GM19468 (cell line): ENCODE measurements at regions not wholly inside any gene's neighbourhood (a gene's known extent, or its start where the extent isn't known, plus 50 kb on each side); places are given as distances from the start of the nearest gene placed in this dataset.

Source experiments
- ATAC-seq: cut with Tn5 transposase; IDR thresholded peaks from one replicate; pipeline ENCODE4 v1.9.1; 2021; ENCODE audit warnings: mild to moderate bottlenecking, moderate library complexity, moderate number of reproducible peaks; ENCODE audit not compliant: unreplicated experiment; ENCODE audit errors: extremely low read depth

DNA sequence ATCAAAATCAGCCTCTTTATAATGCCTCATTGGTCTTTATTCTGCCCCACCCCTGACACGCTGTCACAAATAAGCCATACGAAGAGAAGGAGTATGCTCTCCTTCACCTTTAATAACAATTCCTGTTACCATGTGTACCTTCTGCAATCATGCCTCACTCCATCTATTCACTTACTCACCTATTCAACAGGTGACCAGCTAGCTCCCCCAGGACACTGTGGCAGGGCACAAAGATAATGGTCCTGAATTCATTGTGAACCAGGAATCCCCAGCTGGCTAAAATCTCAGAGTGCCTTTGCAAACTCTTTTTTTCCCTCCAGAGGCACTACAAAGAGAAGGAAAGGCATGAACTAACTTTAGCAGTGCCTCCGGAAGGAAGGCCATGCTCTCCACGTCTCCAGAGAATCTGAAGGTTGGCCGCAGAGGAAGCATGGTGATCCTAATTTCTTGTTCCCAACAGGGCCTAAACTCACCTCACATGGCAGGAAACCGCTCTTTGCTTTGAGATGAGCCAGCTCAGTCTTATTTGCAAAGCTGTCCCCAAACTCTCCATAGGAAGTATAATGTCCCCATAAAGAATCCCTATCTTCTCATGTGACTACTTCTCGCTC lies 590.3 kb downstream of the BUD13 start:
- ATAC-seq = no peak

DNA sequence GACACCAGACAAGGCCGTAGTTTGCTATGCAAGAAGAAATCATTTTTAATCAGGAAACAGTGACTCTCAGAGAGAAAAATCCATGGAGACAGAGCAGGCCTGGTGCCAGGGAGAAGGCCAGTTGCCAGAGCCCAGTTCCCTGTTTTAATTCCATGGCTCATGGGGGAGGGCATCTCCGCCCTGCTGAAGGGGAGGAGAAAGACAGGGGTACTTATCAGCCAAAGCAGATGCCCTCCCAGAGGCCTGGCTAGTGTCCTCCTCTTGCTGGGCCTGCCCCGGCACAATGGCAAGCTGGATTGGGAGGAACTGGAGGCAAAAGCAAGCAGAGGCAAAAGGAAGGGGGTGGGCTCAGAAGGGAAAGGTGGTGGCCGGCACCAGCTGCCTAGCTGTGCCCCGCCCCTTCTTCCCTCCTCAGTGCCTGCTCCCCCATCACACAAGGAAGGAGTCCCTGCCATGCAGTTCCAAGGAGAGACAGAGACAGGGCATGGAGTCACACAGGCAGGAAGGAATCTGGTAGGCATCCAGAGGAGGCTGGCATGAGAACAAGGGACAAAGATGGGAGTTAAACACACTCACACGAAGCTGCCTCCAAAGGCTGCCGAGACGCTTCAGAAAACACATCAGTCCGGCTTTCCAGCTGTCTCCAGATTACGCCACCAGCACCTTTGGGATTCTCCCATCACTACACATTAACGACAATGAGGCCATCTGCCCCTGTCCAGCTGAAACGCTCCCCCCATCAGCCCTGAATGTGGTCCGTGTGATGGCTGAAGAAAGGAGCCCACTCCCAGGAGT lies 591.8 kb downstream of the BUD13 start:
- no peak for ATAC-seq

DNA sequence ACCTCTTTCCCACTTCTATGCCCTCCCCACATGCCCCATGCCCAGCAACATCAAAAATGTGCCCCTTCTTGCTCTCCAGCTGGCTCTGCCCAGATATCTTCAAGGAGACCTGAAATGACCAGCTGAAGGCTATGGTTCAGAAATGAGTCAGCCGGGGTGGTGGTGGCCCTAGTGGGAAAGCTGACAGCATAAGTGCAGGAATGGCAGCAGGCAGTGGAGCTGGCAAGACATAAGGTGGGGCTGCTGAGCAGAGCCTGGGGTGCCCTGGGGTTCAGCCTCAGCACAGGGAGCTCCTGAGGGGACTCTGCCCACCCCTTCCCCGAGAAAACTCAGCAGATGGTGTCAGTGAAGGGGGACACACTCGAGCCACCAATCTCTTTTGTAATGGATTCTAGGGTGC lies 593.4 kb downstream of the BUD13 start:
- no peak for ATAC-seq

DNA sequence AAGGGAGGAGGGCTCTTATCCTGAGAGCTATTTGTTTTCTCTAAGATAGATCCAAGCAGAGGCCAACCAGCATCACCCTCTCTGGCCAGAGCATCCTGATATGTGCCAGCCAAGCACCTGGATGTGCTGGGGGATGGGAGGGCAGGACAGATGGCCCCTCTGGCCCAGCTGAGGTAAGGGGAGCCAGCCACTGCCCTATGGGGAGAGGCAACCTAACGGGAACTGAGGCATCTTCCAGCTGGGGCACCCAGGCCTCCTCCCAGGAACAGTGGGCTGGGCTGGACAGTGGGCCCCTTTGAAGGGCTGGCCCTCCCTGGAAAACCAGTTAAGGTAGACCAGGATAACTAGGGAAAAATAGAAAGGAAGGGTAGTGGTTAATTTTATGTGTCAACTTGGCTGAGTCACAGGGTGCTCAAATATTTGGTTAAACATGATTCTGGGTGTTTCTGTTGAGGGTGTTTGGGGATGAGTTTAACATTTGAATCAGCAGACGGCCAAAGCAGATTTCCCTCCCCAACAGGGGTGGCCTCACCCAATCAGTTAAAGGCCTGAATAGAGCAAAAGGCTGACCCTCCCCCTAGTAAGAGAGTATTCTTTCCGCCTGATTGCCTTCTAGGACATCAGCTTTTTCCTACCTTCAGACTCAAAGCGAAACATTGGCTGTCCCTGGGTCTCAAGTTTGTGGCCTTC lies 595.1 kb downstream of the BUD13 start:
- no peak for ATAC-seq

DNA sequence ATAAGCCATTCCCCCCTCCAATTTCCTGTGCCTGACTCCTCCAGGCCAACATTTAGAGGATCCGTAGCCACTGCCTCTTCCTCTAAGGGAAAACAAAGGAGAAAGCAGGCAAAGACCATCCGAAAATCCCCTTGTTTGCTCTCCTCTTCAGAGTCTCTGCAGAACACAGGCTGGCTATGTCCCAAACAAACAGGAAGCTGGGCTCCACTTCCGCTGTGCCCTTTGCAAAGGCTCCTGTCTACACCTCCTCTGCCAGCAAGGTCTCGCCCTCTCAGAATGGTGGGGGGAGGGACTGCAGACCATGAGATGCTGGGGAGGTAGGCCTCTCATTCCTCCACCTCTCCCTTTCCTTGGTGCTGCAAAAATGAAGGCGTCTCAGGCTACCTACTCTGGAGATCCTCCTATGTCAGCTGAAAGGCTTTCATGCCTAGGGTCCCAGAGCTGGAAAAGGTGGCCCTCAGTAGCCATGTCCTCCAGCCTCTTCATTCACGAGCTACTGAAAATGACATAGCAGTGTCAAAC lies 596.2 kb downstream of the BUD13 start:
- no peak for ATAC-seq

DNA sequence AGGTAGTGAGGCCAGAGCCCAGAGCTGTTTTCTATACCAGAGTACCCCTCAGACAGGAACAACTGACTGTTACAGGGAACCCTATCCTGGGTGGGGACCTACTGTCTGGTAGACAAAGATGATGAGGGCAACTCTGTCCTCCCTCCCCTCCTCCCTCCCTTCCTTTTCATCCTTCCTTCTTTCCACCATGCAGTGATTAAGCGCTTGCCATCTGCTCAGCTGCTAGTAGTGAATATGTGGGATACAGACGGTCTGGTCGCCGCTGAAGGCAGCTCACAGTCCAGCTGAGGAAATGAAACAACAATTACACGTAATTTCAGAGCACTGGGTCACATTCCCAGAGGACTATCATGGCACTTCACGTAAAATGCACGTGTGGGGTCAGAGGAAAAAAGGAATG lies 597.1 kb downstream of the BUD13 start:
- ATAC-seq = no peak

DNA sequence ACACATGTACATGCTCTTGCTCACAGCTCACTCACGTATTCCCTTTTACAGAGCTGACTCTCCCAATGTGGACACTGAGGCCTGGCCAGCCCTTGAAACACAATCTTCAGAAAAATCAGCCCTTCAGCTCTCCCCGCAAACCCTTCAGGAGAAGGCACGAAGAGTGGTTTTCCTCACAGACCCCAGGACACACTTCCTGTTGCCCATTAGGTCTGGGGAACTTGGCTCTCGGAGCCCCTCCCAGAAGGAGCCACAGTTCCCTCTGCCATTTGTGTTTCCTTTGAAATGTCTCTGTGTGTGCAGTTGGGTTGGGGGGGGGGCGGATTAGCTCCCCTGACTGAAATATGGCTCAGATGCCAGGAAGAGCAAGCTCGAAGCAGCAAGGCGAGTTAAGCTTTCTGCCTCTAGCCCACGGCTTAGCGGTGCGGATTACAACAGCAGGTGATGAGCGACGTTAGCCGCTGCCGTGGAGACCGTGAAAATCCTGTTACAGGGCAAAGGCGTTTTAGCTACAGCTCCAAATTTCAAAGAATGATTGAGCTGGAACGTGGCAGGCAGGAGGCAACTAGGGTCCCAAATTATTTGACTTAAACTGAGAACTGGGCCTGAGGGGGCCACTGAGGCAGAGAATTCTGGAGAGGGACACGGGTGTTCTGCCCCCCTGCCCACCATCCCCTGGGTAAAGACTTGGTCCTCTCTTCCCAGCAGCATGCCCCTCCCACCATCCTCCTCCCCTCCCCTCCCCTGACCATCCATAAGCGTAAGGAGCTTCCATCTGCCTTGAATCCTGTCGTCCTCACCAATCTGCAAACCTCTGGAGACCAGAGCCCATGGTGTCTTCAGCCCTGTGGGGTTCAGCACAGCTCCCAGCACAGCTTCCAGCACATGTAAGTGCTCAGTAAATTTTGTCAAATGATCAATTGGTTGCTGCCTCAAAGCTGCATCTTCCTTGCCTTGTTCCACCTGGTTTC lies 598.6 kb downstream of the BUD13 start:
- ATAC-seq = no peak

DNA sequence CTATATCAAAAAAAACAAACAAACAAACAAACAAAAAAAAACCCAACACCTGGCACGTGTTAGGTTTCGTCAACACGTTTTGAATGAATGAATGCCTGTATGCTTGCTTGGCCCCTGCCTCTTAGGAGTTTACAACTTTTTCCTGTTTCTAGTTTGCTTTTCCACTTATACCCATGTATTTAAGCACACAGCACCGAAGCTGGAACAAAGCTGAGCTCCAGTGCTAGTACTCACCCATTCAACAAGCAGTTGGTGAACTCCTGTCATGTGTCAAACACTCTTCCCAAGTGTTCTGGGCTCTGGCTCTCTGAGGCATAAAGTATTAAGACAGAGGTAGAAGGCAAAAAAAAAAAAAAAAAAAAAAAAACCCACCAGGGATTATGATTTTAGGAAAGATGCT lies 599.3 kb downstream of the BUD13 start:
- ATAC-seq = no peak

DNA sequence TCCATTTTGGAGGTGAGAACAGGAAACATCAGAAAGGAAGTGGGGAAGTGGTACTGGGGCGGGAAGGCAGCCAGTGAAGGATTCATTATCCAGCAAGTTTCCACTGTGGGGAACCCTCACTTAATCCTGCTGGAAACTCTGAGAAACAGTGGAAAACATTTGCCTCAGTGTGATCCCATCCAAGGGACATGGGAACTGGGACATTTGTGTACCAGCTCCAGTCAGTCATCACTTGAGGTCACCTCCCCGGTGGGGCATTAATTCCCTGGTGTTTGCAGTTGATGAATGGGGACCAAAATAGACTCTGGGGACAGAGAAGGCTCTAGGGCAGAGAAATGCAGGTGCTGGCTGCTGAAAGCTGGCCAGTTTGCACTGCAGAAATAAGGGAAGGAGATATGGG lies 599.9 kb downstream of the BUD13 start:
- ATAC-seq = no peak

DNA sequence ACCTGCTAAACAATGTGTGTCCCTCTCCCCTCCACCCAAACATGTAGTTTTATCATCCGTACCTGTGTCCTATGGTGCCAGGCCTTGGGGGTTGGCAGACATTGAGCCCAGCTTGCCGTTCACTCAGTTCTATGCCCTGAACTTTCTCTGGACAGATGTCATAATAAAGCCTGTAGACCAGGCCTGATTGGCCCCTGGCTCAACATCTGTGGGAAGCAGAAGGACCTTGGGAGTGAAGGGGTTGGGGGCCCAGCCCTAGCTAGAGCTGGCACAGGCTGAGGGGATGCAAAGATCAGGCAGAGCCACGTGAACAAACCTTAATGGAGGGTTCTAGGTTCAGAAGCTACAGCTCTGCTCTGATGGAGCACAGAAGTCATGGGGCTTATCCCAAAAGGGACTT lies 600.6 kb downstream of the BUD13 start:
- ATAC-seq = no peak

DNA sequence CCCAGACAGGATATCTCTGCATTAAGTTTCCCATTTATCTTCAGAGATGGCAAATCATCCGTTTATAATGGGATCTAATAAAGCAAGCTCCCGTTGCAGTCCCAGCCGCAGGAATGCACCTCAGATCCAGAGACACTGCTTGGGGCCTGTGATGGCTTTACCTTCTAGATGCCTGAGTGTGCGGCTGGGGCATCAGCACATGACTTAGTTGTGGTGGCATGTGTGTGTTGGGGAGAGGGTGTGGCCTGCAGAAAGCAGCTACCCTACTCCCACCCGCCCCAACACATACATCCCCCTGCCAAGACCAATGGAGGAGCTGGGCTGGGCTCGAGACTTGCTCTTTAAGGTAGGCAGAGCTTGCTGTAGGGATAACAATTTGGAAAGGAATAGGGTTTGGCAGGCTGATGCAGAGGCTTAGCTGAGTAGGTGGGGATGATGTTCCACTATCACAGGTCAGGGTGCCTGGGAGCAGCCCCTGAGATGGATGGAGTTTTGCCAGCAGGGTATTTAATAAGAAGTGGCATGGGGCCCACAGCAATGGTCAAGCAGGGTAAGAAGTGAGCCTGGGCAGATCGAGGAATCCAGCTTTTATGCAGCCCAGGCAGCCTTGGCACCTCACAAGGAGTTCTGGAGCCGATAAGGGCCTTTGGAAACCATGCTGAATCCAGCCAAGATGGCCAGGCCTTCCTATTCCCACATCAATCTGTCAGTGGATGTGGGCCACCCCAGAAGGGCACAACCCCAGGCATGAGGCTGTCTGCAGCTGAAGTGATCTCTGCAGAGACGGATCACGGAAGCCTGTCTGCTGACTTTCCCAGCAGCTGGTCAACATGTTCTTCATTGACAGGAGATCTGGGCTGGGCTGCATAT lies 601.3 kb downstream of the BUD13 start:
- no peak for ATAC-seq

DNA sequence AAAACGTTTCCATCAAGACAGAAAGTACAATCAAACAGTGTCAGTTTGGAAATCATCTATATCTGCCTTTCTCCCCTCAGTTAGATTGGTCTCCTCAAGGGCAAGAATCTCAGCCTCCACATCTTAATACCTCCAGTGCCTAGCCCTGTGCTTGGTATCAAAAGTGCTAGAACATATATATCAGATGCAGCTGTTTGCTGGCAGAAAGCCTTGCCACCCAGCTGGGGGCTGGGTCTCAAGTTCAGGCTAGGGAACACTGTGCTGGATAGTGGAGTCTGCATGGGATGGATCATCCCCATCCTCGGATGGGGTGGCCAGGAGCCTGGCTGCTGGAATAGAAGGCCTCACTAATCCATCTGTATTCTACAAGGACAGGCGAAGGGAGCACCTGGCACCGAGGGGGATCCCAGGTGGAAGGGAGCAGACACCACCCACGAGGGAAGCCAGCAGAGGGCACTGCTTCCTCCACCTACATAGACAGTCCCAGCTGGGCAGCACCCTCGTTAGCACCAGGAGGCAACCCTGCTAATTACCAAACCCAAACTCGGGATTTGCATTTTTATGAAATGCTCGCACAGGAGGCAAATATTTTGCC lies 602.2 kb downstream of the BUD13 start:
- ATAC-seq = no peak

DNA sequence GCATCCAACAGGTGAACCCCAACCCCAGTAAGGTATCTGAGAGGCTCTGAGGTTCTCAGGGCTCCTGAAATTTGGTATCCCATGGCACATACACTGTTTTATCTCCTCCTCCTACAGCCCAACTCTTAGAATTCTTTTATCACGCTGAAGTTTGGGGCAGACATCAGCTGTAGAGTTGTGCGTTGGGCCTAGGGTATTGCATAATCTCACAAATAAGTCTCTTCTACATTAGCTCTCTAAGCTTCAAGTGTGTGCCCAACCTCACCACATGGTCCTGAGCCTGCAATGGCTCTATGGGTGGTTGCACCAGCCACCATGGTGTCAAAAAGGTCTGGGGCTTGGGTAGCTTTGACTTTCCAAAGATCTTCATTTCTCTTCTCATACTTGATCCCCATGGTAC lies 603.0 kb downstream of the BUD13 start:
- ATAC-seq = no peak

DNA sequence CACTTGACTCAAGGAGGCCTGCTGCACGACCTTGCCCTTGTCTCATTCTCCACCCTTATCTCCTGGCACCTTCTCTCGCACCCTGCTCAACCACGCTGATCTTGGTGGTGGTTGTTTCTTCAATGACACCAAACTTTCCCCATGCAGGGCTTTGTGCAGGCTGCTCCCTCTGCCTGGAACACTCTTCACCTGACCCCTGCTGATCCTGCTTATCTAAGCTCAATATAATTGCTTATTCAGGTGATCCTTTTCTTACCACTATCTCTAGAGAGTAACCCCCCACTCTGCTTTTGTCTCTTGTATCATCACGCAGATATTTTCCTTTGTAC lies 604.4 kb downstream of the BUD13 start:
- no peak for ATAC-seq

DNA sequence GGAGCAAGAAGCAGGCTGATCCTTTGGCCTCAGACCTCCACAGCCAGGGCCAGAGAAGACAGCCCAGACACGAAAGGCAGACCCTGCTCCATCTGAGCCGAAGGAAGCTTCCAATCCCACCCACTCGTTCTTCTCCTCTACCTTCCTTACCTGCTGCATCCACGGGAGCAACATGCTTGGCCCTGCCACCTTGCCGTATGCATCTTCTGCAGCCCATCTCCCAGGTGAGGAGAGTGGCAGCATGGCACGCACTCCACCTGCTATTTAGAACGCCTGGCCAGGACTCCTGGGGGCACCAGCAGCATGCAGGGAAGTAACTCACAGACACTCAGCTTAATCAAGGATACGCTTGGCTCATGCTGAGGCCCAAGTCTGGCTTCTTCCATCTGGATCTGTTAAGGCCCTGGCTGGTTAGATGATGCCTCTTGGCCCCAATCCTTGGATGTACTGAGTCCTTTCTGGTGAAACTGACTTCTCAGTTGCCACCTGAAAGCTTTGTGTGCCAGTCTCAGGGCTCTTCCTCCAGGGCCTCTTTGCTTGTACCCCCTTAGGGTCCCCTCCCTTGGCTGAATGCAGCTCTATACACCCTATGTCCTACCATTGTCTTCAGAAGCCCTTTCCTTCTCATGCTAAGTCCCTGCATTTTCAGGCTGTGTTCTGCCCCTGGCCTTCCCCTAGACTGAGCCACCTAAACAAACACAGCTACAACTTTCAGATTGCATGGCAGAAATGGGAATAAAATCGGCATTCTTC lies 604.9 kb downstream of the BUD13 start:
- ATAC-seq = no peak

DNA sequence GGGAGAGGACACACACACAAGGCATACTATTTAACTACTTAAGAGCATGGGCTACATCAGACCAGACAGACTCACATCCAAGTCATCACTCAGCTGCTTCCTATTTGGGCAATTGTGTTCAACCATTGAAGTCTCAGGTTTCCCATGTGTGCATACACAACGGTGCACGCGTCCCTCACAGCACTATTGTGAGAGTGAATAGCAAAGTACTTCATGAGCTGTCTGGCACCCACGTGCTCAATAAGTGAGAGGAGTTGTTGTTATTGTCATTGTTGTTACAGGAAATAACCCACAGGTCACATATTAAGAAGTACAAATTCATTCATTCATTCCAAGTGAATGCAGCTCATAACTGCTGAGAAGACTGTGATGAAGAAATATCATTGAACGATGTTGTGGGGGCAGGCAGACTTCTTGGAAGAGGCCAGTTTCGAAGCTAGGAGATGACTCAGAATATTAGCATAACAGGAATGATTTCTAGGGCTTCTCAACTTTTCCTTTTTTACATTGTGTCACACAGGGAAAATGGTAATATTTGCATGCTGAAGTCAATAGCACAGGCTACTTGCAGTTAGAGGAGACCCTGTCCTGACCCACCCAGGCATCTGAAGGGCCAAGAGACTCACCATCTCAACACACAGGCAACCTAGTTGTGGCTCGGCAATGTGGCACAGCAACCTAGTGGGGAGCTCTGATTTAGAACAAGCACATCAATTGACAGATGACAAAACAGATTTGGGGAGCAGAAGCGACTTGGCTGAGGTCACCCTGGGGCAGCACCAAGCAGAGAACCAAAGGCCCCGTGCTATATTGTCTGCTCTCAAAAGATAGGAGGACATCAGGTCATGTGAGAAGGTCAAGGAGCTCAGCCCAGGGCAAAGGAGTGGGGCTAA lies 606.0 kb downstream of the BUD13 start:
- no peak for ATAC-seq

DNA sequence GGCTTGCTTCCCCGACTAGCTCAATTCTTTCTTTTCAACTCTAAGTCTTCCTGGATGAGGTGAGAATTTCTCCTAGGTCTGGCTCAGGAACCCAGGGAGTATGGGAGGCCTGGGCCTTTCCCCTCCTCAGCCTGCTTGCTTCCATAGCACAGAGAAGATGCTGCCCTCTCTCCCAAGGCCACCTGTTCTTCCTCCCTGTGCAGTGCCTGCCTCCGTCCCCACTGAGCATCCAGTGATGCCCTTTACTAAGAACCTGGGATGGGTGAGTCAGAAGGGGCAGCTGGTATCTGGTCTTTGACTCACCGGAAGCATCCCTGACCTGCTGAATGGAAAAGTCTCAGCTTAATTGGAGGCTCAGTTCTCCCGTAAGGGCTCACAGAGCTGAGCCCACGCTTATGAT lies 607.9 kb downstream of the BUD13 start:
- ATAC-seq = no peak
